Endothelial cell (in vitro differentiated cells): ENCODE measurements at regions not wholly inside any gene's neighbourhood (a gene's known extent, or its start where the extent isn't known, plus 50 kb on each side); places are given as distances from the start of the nearest gene placed in this dataset.

Experiments used
- DNase-seq: peaks from one replicate; pipeline ENCODE4 v3.0.0; 2021; ENCODE audit warnings: low spot score
- H3K27ac Mint-ChIP-seq: one replicate; pipeline ENCODE4 v1.8.0; 2021; ENCODE audit warnings: mixed read lengths, inconsistent platforms; ENCODE audit not compliant: unreplicated experiment
- H3K27me3 Mint-ChIP-seq: one replicate; pipeline ENCODE4 v1.8.0; 2021; ENCODE audit warnings: mild to moderate bottlenecking, moderate library complexity, mixed read lengths, inconsistent platforms; ENCODE audit not compliant: unreplicated experiment
- H3K36me3 Mint-ChIP-seq: one replicate; pipeline ENCODE4 v1.8.0; 2021; ENCODE audit warnings: mild to moderate bottlenecking, low read depth, mixed read lengths, inconsistent platforms; ENCODE audit not compliant: unreplicated experiment
- H3K4me1 Mint-ChIP-seq: one replicate; pipeline ENCODE4 v1.8.0; 2021; ENCODE audit warnings: mild to moderate bottlenecking, mixed read lengths, inconsistent platforms; ENCODE audit not compliant: unreplicated experiment
- H3K4me3 Mint-ChIP-seq: one replicate; pipeline ENCODE4 v1.8.0; 2021; ENCODE audit warnings: mild to moderate bottlenecking, mixed read lengths, inconsistent platforms; ENCODE audit not compliant: unreplicated experiment
- H3K9me3 Mint-ChIP-seq: one replicate; pipeline ENCODE4 v1.8.0; 2021; ENCODE audit warnings: mixed read lengths, inconsistent platforms; ENCODE audit not compliant: unreplicated experiment
- CTCF ChIP-seq: fragments of 200-600 bp; sonication (generic); IDR thresholded peaks from one replicate; pipeline ENCODE4 v1.5.0; 2021; ENCODE audit warnings: antibody characterized with exemption; ENCODE audit not compliant: unreplicated experiment

GRCh38 chr6:154604119-154604518 is 93.6 kb upstream of the CNKSR3 start:
- no peak overlapping the region for H3K4me3 Mint-ChIP-seq
- no peak overlapping the region for H3K27ac Mint-ChIP-seq
- peaks cover 9% of the 10 kb centered on the region for H3K4me1 Mint-ChIP-seq
- H3K27me3 Mint-ChIP-seq, result peaks cover 10% of the 10 kb centered on the region
- no peak for DNase-seq
- TF ChIP-seq CTCF, result no peak
- no peaks in the 10 kb centered on the region for H3K36me3 Mint-ChIP-seq
- no peaks in the 10 kb centered on the region for H3K9me3 Mint-ChIP-seq

- DNase-seq, result no peak
- Mint-ChIP-seq H3K27me3 (peaks cover 10% of the 10 kb centered on the region), H3K36me3 (no peaks in the 10 kb centered on the region), H3K4me3 (no peak overlapping the region), H3K27ac (no peak overlapping the region), H3K9me3 (no peaks in the 10 kb centered on the region), H3K4me1 (peaks cover 9% of the 10 kb centered on the region)
- no peak for TF ChIP-seq CTCF
Observed at GRCh38 chr6:154605178-154605881, 94.8 kb upstream of the CNKSR3 start.

GRCh38 chr6:154605882-154606370 is 95.4 kb upstream of the CNKSR3 start:
- Mint-ChIP-seq H3K27ac (no peak overlapping the region), H3K27me3 (peaks cover 10% of the 10 kb centered on the region), H3K36me3 (no peaks in the 10 kb centered on the region), H3K4me3 (no peak overlapping the region), H3K4me1 (peaks cover 9% of the 10 kb centered on the region), H3K9me3 (no peaks in the 10 kb centered on the region)
- TF ChIP-seq CTCF, result no peak
- no peak for DNase-seq

- TF ChIP-seq CTCF, result no peak
- peaks cover 9% of the 10 kb centered on the region for H3K4me1 Mint-ChIP-seq
- no peaks in the 10 kb centered on the region for H3K36me3 Mint-ChIP-seq
- H3K27me3 Mint-ChIP-seq, result peaks cover 10% of the 10 kb centered on the region
- no peaks in the 10 kb centered on the region for H3K9me3 Mint-ChIP-seq
- H3K27ac Mint-ChIP-seq, result no peak overlapping the region
- DNase-seq, result no peak
- no peak overlapping the region for H3K4me3 Mint-ChIP-seq
Observed at GRCh38 chr6:154606457-154606856, 96.0 kb upstream of the CNKSR3 start.

- no peak for TF ChIP-seq CTCF
- no peak for DNase-seq
- peaks cover 9% of the 10 kb centered on the region for H3K4me1 Mint-ChIP-seq
- peaks cover 10% of the 10 kb centered on the region for H3K27me3 Mint-ChIP-seq
- H3K4me3 Mint-ChIP-seq, result no peak overlapping the region
- no peaks in the 10 kb centered on the region for H3K9me3 Mint-ChIP-seq
- H3K36me3 Mint-ChIP-seq, result no peaks in the 10 kb centered on the region
- H3K27ac Mint-ChIP-seq, result no peak overlapping the region
Observed at GRCh38 chr6:154606860-154607259, 96.4 kb upstream of the CNKSR3 start.
